Prostate gland (tissue), 2 donors: ENCODE measurements at regions not wholly inside any gene's neighbourhood (a gene's known extent, or its start where the extent isn't known, plus 50 kb on each side); places are given as distances from the start of the nearest gene placed in this dataset.

Experiments used
- DNase-seq: peaks from one replicate; pipeline ENCODE4 v3.0.0-alpha.2; 2019; ENCODE audit warnings: low spot score
- H3K27ac ChIP-seq, 2 donors: fragments of 200-600 bp; sonication (generic); 2 replicates each; pipeline ENCODE4 v1.5.1; 2017 to 2019
- H3K27me3 ChIP-seq: fragments of 200-600 bp; sonication (generic); replicated peaks from 2 replicates; pipeline ENCODE4 v1.5.1; 2019; ENCODE audit not compliant: insufficient read depth
- H3K36me3 ChIP-seq, 2 donors: fragments of 200-600 bp; sonication (generic); 1 replicate in 1 of 2; 2 replicates in 1 of 2; pipeline versions ENCODE4 v1.5.1 to v1.8.1; 2017 to 2019
- H3K4me1 ChIP-seq: fragments of 200-600 bp; sonication (generic); replicated peaks from 2 replicates; pipeline ENCODE4 v1.5.1; 2019
- H3K4me3 ChIP-seq, 2 donors: fragments of 200-600 bp; sonication (generic); 2 replicates each; pipeline ENCODE4 v1.5.1; 2017 to 2019
- H3K9me3 ChIP-seq: fragments of 200-600 bp; sonication (generic); 2 replicates; pipeline ENCODE4 v1.5.1; 2017
- CTCF ChIP-seq, 4 experiments: fragments of 200-600 bp in 2 of 4; fragments of 450-650 bp in 2 of 4; sonication (generic) in 2 of 4; IDR thresholded peaks; 1 replicate in 3 of 4; 2 replicates in 1 of 4; pipeline ENCODE4 v1.5.1; 2016 to 2019; ENCODE audit warnings: antibody characterized with exemption in 4 of 4, mild to moderate bottlenecking in 2 of 4, moderate library complexity in 2 of 4
- POLR2A ChIP-seq: fragments of 450-650 bp; IDR thresholded peaks from one replicate; pipeline ENCODE4 v1.6.1; 2016; ENCODE audit warnings: antibody characterized with exemption, mild to moderate bottlenecking
- POLR2AphosphoS5 ChIP-seq: sonication (generic); formaldehyde crosslinking; IDR thresholded peaks from one replicate; pipeline ENCODE4 v1.6.1; 2017; ENCODE audit warnings: antibody characterized with exemption
- WGBS: methylation state at CpG from one replicate; pipeline ENCODE4 v1.1.5; 2018; 5-methylcytosine and 5-hydroxymethylcytosine counted together
- intact Hi-C: fragments of 100-400 bp; cut with DNase I; formaldehyde crosslinking; loops from one replicate; pipeline ENCODE4 v1.14.2; 2022

- no peak overlapping the region for H3K27ac ChIP-seq
- TF ChIP-seq POLR2AphosphoS5 (no peak), POLR2A (no peak), CTCF (IDR thresholded peaks at IDR 0.05) (no peak)
- H3K9me3 ChIP-seq, result no peaks in the 10 kb centered on the region
- no peaks in the 10 kb centered on the region for H3K36me3 ChIP-seq
- intact Hi-C loops, result no loop called here
- 74% methylated on average over 2 of the region's 2 CpGs for WGBS
- no peaks in the 10 kb centered on the region for H3K27me3 ChIP-seq
- no peak overlapping the region for H3K4me3 ChIP-seq
- DNase-seq, result no peak
- H3K4me1 ChIP-seq, result no peaks in the 10 kb centered on the region
These were observed 486.9 kb upstream of the DAB1 start for GRCh38 chr1:57910782-57911181.

GRCh38 chr1:57910305-57910704 lies 486.4 kb upstream of the DAB1 start:
- H3K36me3 ChIP-seq, result no peaks in the 10 kb centered on the region
- TF ChIP-seq POLR2AphosphoS5 (no peak), CTCF (IDR thresholded peaks at IDR 0.05) (no peak), POLR2A (no peak)
- no peaks in the 10 kb centered on the region for H3K4me1 ChIP-seq
- H3K27ac ChIP-seq, result no peak overlapping the region
- DNase-seq, result no peak
- 54% methylated on average over 7 of the region's 7 CpGs for WGBS
- no peaks in the 10 kb centered on the region for H3K9me3 ChIP-seq
- intact Hi-C loops, result no loop called here
- no peaks in the 10 kb centered on the region for H3K27me3 ChIP-seq
- H3K4me3 ChIP-seq, result no peak overlapping the region

GRCh38 chr1:57908147-57908890 lies 484.5 kb upstream of the DAB1 start:
- no peaks in the 10 kb centered on the region for H3K9me3 ChIP-seq
- H3K4me3 ChIP-seq, result no peak overlapping the region
- TF ChIP-seq POLR2AphosphoS5 (no peak), CTCF (IDR thresholded peaks at IDR 0.05) (no peak), POLR2A (no peak)
- H3K27ac ChIP-seq, result no peak overlapping the region
- no peaks in the 10 kb centered on the region for H3K27me3 ChIP-seq
- no peaks in the 10 kb centered on the region for H3K36me3 ChIP-seq
- WGBS, result 57% methylated on average over 6 of the region's 6 CpGs
- no peak for DNase-seq
- no peaks in the 10 kb centered on the region for H3K4me1 ChIP-seq
- intact Hi-C loops, result no loop called here

GRCh38 chr1:57901208-57901919 lies 477.5 kb upstream of the DAB1 start:
- H3K4me3 ChIP-seq, result no peak overlapping the region

More at GRCh38 chr1:57901208-57901919, 477.5 kb upstream of the DAB1 start:
- Histone ChIP-seq H3K27me3 (no peaks in the 10 kb centered on the region), H3K27ac (no peak overlapping the region), H3K36me3 (no peaks in the 10 kb centered on the region), H3K9me3 (no peaks in the 10 kb centered on the region), H3K4me1 (no peaks in the 10 kb centered on the region)
- 83% methylated on average over 7 of the region's 7 CpGs for WGBS
- TF ChIP-seq POLR2AphosphoS5, result no peak
- no peak for TF ChIP-seq CTCF (IDR thresholded peaks at IDR 0.05)
- TF ChIP-seq POLR2A, result no peak
- no peak for DNase-seq
- intact Hi-C loops, result no loop called here
